Ovary (tissue), 7 donors: ENCODE measurements at regions not wholly inside any gene's neighbourhood (a gene's known extent, or its start where the extent isn't known, plus 50 kb on each side); places are given as distances from the start of the nearest gene placed in this dataset.

Source experiments
- DNase-seq, 5 donors: peaks; one replicate each; pipeline ENCODE4 v3.0.0-alpha.2; 2019 to 2020
- H3K27ac ChIP-seq, 2 donors: fragments of 200-600 bp; one replicate each; pipeline versions ENCODE4 v1.5.1 to v1.8.0; 2019 to 2022
- H3K27me3 ChIP-seq: fragments of 200-600 bp; one replicate; pipeline ENCODE4 v1.8.0; 2022
- H3K36me3 ChIP-seq: fragments of 200-600 bp; sonication (generic); one replicate; pipeline ENCODE4 v1.5.1; 2019
- H3K4me1 ChIP-seq: one replicate; pipeline ENCODE4 v1.8.1; 2013; ENCODE audit warnings: mild to moderate bottlenecking, moderate library complexity; ENCODE audit not compliant: insufficient read depth
- H3K4me3 ChIP-seq: fragments of 200-600 bp; sonication (generic); one replicate; pipeline ENCODE4 v1.5.1; 2017
- H3K9me3 ChIP-seq, 2 donors: fragments of 200-600 bp in 1 of 2; sonication (generic) in 1 of 2; one replicate each; pipeline versions ENCODE4 v1.5.1 to v1.8.1; 2013 to 2019; ENCODE audit warnings: mild to moderate bottlenecking in 1 of 2, moderate library complexity in 1 of 2
- CTCF ChIP-seq, 3 donors: fragments of 450-650 bp in 2 of 3; fragments of 200-600 bp in 1 of 3; IDR thresholded peaks; one replicate each; pipeline versions ENCODE4 v1.5.1 to v1.8.0; 2016 to 2022; ENCODE audit warnings: antibody characterized with exemption in 3 of 3, mild to moderate bottlenecking in 1 of 3
- EP300 ChIP-seq: sonication (generic); formaldehyde crosslinking; IDR thresholded peaks from one replicate; pipeline ENCODE4 v1.6.1; 2017; ENCODE audit warnings: antibody characterized with exemption
- POLR2A ChIP-seq: fragments of 450-650 bp; IDR thresholded peaks from one replicate; pipeline ENCODE4 v1.6.1; 2017; ENCODE audit warnings: antibody characterized with exemption, mild to moderate bottlenecking, moderate library complexity
- WGBS, 3 donors: extraction: QIAGEN DNeasy Blood & Tissue Kit in 1 of 3; methylation state at CpG; one replicate each; pipeline versions ENCODE4 v1.1.5 to v1.1.7; 2013 to 2017; 5-methylcytosine and 5-hydroxymethylcytosine counted together
- intact Hi-C, 4 donors: fragments of 100-400 bp; cut with DNase I; formaldehyde crosslinking; loops; one replicate each; pipeline versions ENCODE4 v1.11.0 to v1.15.1; 2022 to 2023
- donor health status: DM: no; HTN: no; CAD: no; lungs with moderate emphysema.
- donor health status: DM: no; HTN: no; CAD: no.
- donor health status: Bipolar disorder and iron deficiency.
- donor health status: DM: no; HTN: no; CAD: no.
- donor health status: DM: yes; HTN: yes; CAD: no.

DNA sequence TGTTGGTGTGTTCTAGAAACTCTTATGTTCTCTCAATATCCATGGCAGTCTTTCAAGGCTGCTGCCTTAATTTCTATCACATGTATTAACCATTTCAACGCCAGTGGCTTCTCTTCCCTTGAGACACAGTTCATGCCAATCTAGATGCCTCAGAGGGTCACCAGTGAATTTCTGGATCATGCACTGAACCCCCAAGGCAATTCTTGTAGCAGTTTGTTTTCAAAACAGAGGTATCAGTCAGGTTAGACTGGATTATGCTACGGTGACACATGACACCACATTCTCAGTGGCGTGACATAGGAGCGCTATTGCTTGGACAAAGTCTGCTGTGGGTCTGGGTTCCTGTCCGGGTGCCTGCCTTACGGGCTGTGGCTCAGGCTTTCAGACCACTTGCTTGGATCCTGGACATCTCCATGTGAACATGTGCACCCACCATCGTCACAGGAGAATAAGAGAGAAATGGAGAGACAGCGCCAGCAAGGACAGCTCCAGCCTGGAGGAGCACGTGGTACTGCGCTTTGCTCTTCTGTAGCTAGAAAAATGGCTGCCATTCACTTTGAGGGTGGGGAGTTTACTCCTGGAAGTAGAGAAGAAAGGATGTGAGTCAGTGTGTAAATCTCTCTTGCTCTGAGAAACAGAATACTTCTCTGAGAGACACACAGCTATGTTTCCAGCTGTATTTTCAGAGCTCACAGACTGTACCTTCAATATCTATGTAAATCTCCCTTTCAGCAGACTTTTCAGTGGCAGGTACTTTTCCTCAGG, 329.3 kb upstream of the ADCY2 start:
- WGBS, 3 donors, result 80 to 86% (median 83%) methylated on average over 10 of the region's 10 CpGs
- intact Hi-C loops, result no loop called here
- Histone ChIP-seq H3K36me3 (no peaks in the 10 kb centered on the region), H3K9me3 (no peaks in the 10 kb centered on the region), H3K4me1 (no peaks in the 10 kb centered on the region), H3K27ac (no peak overlapping the region), H3K27me3 (no peaks in the 10 kb centered on the region), H3K4me3 (no peak overlapping the region)
- no peak for DNase-seq
- TF ChIP-seq EP300 (no peak), POLR2A (no peak), CTCF (IDR thresholded peaks at IDR 0.05) (no peak)

GRCh38 chr5:7068156-7068555, 327.8 kb upstream of the ADCY2 start:
- intact Hi-C loops, result no loop called here
- H3K9me3 ChIP-seq, result no peaks in the 10 kb centered on the region
- H3K27me3 ChIP-seq, result no peaks in the 10 kb centered on the region
- TF ChIP-seq CTCF (IDR thresholded peaks at IDR 0.05) (no peak), EP300 (no peak), POLR2A (no peak)
- H3K36me3 ChIP-seq, result no peaks in the 10 kb centered on the region
- 85 to 95% (median 90%) methylated on average over 6 of the region's 6 CpGs for WGBS, 3 donors
- no peaks in the 10 kb centered on the region for H3K4me1 ChIP-seq
- no peak for DNase-seq
- no peak overlapping the region for H3K27ac ChIP-seq
- no peak overlapping the region for H3K4me3 ChIP-seq

DNA sequence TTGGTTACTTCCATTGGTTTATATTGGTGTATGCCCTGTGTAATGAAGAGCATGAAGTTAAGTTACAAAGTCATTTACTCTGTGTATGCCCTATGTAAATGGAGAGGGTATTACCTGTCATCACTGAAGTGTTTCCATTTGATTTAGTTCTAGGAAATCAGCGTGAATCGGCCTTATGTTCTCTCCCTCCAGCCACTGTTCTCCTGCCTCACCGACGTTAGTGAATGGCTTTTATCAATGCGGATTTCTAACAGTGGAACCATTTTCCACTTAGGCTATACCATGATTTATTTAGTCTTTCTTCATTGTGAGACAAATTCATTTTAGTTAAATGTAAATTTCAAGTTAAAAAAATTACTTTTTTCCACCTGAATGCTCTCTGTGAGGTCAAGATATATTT, 327.0 kb upstream of the ADCY2 start:
- 71 to 76% (median 71%) methylated on average over 5 of the region's 5 CpGs for WGBS, 3 donors
- no peak for DNase-seq
- Histone ChIP-seq H3K4me1 (no peaks in the 10 kb centered on the region), H3K27ac (no peak overlapping the region), H3K4me3 (no peak overlapping the region), H3K27me3 (no peaks in the 10 kb centered on the region), H3K36me3 (no peaks in the 10 kb centered on the region), H3K9me3 (no peaks in the 10 kb centered on the region)
- intact Hi-C loops, result no loop called here
- TF ChIP-seq POLR2A, result no peak
- no peak for TF ChIP-seq CTCF (IDR thresholded peaks at IDR 0.05)

- intact Hi-C loops, result no loop called here
- Histone ChIP-seq H3K27ac (no peak overlapping the region), H3K9me3 (no peaks in the 10 kb centered on the region), H3K36me3 (no peaks in the 10 kb centered on the region), H3K4me1 (no peaks in the 10 kb centered on the region), H3K4me3 (no peak overlapping the region), H3K27me3 (no peaks in the 10 kb centered on the region)
- no peak for TF ChIP-seq CTCF (IDR thresholded peaks at IDR 0.05)
- TF ChIP-seq POLR2A, result no peak
- TF ChIP-seq EP300, result no peak
- DNase-seq, result no peak
- 49 to 62% (median 53%) methylated on average over 4 of the region's 4 CpGs for WGBS, 3 donors
Measured at GRCh38 chr5:7072188-7072587, 323.8 kb upstream of the ADCY2 start.
